ENCODE measurements at regions not wholly inside any gene's neighbourhood (a gene's known extent, or its start where the extent isn't known, plus 50 kb on each side); places are given as distances from the start of the nearest gene placed in this dataset.
"Not testable (repeated sequence)": the region's sequence is repeated elsewhere in the genome, so short reads cannot be mapped to it uniquely, and the experiment has no call there.

GRCh38 chr6:94562846-94563245, 1014.5 kb upstream of the MANEA start:
- no peak for TF ChIP-seq CTCF (IDR thresholded peaks at IDR 0.05; ENCODE audit: low read length, missing control alignments)
- no peak for DNase-seq (ENCODE audit: low read depth)
- H3K4me3 ChIP-seq (replicated peaks; ENCODE audit: low read depth, low read length), result no peak overlapping the region

GRCh38 chr6:94559829-94560537, 1017.4 kb upstream of the MANEA start:
- no peak for TF ChIP-seq CTCF (IDR thresholded peaks at IDR 0.05; ENCODE audit: low read length, missing control alignments)
- DNase-seq (ENCODE audit: low read depth), result no peak
- no peak overlapping the region for H3K4me3 ChIP-seq (replicated peaks; ENCODE audit: low read depth, low read length)

GRCh38 chr6:94557207-94557606, 1020.1 kb upstream of the MANEA start:
- not testable (repeated sequence) for DNase-seq (ENCODE audit: low read depth); H3K4me3 ChIP-seq (replicated peaks; ENCODE audit: low read depth, low read length)

- no peak for DNase-seq (ENCODE audit: low read depth)
- no peak for TF ChIP-seq CTCF (IDR thresholded peaks at IDR 0.05; ENCODE audit: low read length, missing control alignments)
- H3K4me3 ChIP-seq (replicated peaks; ENCODE audit: low read depth, low read length), result no peak overlapping the region
These were observed 1029.1 kb upstream of the MANEA start for GRCh38 chr6:94548201-94548600.

- TF ChIP-seq CTCF (IDR thresholded peaks at IDR 0.05; ENCODE audit: low read length, missing control alignments), result no peak
- DNase-seq (ENCODE audit: low read depth), result no peak
- no peak overlapping the region for H3K4me3 ChIP-seq (replicated peaks; ENCODE audit: low read depth, low read length)
These were observed 1041.5 kb upstream of the MANEA start for GRCh38 chr6:94535798-94536197.

- no peak for DNase-seq (ENCODE audit: low read depth)
- no peak overlapping the region for H3K4me3 ChIP-seq (replicated peaks; ENCODE audit: low read depth, low read length)
- TF ChIP-seq CTCF (IDR thresholded peaks at IDR 0.05; ENCODE audit: low read length, missing control alignments), result no peak
These were observed 1065.7 kb upstream of the MANEA start for GRCh38 chr6:94511502-94512088.

GRCh38 chr6:94510877-94511276, 1066.5 kb upstream of the MANEA start:
- TF ChIP-seq CTCF (IDR thresholded peaks at IDR 0.05; ENCODE audit: low read length, missing control alignments), result no peak
- H3K4me3 ChIP-seq (replicated peaks; ENCODE audit: low read depth, low read length), result no peak overlapping the region
- DNase-seq (ENCODE audit: low read depth), result no peak

All from fibroblast of pulmonary artery (primary cell).